Activated naive CD8-positive, alpha-beta T cell treated with anti-CD3 and anti-CD28 coated beads, Interleukin-2, amount 50 U/mL, for 24 hours (primary cell): ENCODE measurements at regions not wholly inside any gene's neighbourhood (a gene's known extent, or its start where the extent isn't known, plus 50 kb on each side); places are given as distances from the start of the nearest gene placed in this dataset.

Experiments
- ATAC-seq: fragments of 150-1000 bp; cut with Tn5 transposase; one replicate; pipeline ENCODE4 v1.10.0; 2021
- DNase-seq: peaks from one replicate; pipeline ENCODE4 v3.0.0; 2021
- H3K27ac Mint-ChIP-seq: one replicate; pipeline ENCODE4 v1.8.0; 2021; ENCODE audit warnings: mild to moderate bottlenecking, mixed read lengths
- H3K27me3 Mint-ChIP-seq: one replicate; pipeline ENCODE4 v1.8.0; 2021; ENCODE audit warnings: mixed read lengths
- H3K36me3 Mint-ChIP-seq: one replicate; pipeline ENCODE4 v1.8.0; 2021; ENCODE audit warnings: low read depth, mixed read lengths
- H3K4me1 Mint-ChIP-seq: one replicate; pipeline ENCODE4 v1.8.0; 2021; ENCODE audit warnings: mixed read lengths
- H3K4me3 Mint-ChIP-seq: one replicate; pipeline ENCODE4 v1.8.0; 2021; ENCODE audit warnings: mild to moderate bottlenecking, moderate library complexity, mixed read lengths
- H3K9me3 Mint-ChIP-seq: one replicate; pipeline ENCODE4 v1.8.0; 2021; ENCODE audit warnings: mixed read lengths

- no peak overlapping the region for H3K27ac Mint-ChIP-seq
- H3K4me1 Mint-ChIP-seq: no peaks in the 10 kb centered on the region
- H3K27me3 Mint-ChIP-seq: no peaks in the 10 kb centered on the region
- DNase-seq: no peak
- H3K4me3 Mint-ChIP-seq: no peak overlapping the region
- ATAC-seq: no peak
- H3K36me3 Mint-ChIP-seq: no peaks in the 10 kb centered on the region
- peaks cover 6% of the 10 kb centered on the region for H3K9me3 Mint-ChIP-seq
These were observed 193.9 kb upstream of the SPOCK3 start for GRCh38 chr4:167428156-167428555.

GRCh38 chr4:167431371-167431770 is 197.1 kb upstream of the SPOCK3 start:
- DNase-seq (no peak), ATAC-seq (no peak)
- H3K36me3 Mint-ChIP-seq: no peaks in the 10 kb centered on the region
- no peaks in the 10 kb centered on the region for H3K27me3 Mint-ChIP-seq
- H3K4me3 Mint-ChIP-seq: no peak overlapping the region
- H3K27ac Mint-ChIP-seq: no peak overlapping the region
- H3K4me1 Mint-ChIP-seq: no peaks in the 10 kb centered on the region
- H3K9me3 Mint-ChIP-seq: peaks cover 6% of the 10 kb centered on the region

GRCh38 chr4:167435786-167436185 is 201.5 kb upstream of the SPOCK3 start:
- H3K27ac Mint-ChIP-seq: no peak overlapping the region
- DNase-seq: no peak
- peaks cover 6% of the 10 kb centered on the region for H3K9me3 Mint-ChIP-seq
- H3K4me3 Mint-ChIP-seq: no peak overlapping the region
- no peaks in the 10 kb centered on the region for H3K27me3 Mint-ChIP-seq
- H3K36me3 Mint-ChIP-seq: no peaks in the 10 kb centered on the region
- ATAC-seq: no peak
- no peaks in the 10 kb centered on the region for H3K4me1 Mint-ChIP-seq

- no peaks in the 10 kb centered on the region for H3K27me3 Mint-ChIP-seq
- ATAC-seq (no peak), DNase-seq (no peak)
- H3K36me3 Mint-ChIP-seq: no peaks in the 10 kb centered on the region
- H3K9me3 Mint-ChIP-seq: no peaks in the 10 kb centered on the region
- H3K4me1 Mint-ChIP-seq: no peaks in the 10 kb centered on the region
- H3K27ac Mint-ChIP-seq: no peak overlapping the region
- H3K4me3 Mint-ChIP-seq: no peak overlapping the region
These were observed 209.5 kb upstream of the SPOCK3 start for GRCh38 chr4:167443841-167444240.

- Mint-ChIP-seq H3K4me1 (no peaks in the 10 kb centered on the region), H3K27me3 (no peaks in the 10 kb centered on the region), H3K9me3 (peaks cover 4% of the 10 kb centered on the region), H3K27ac (no peak overlapping the region), H3K36me3 (no peaks in the 10 kb centered on the region), H3K4me3 (no peak overlapping the region)
- DNase-seq (no peak), ATAC-seq (no peak)
These were observed 218.7 kb upstream of the SPOCK3 start for GRCh38 chr4:167452922-167453430.

- no peak for DNase-seq
- Mint-ChIP-seq H3K9me3 (peaks cover 6% of the 10 kb centered on the region), H3K4me1 (no peaks in the 10 kb centered on the region), H3K27me3 (no peaks in the 10 kb centered on the region), H3K27ac (no peak overlapping the region), H3K4me3 (no peak overlapping the region), H3K36me3 (no peaks in the 10 kb centered on the region)
- no peak for ATAC-seq
These were observed 222.3 kb upstream of the SPOCK3 start for GRCh38 chr4:167456619-167457018.

- no peaks in the 10 kb centered on the region for H3K27me3 Mint-ChIP-seq
- no peaks in the 10 kb centered on the region for H3K36me3 Mint-ChIP-seq
- H3K4me1 Mint-ChIP-seq: no peaks in the 10 kb centered on the region
- H3K4me3 Mint-ChIP-seq: no peak overlapping the region
- ATAC-seq: no peak
- peaks cover 3% of the 10 kb centered on the region for H3K9me3 Mint-ChIP-seq
- no peak overlapping the region for H3K27ac Mint-ChIP-seq
- DNase-seq: no peak
These were observed 235.1 kb upstream of the SPOCK3 start for GRCh38 chr4:167469436-167469835.

- no peaks in the 10 kb centered on the region for H3K36me3 Mint-ChIP-seq
- H3K4me3 Mint-ChIP-seq: no peak overlapping the region
- H3K27me3 Mint-ChIP-seq: no peaks in the 10 kb centered on the region
- peaks cover 3% of the 10 kb centered on the region for H3K9me3 Mint-ChIP-seq
- no peak overlapping the region for H3K27ac Mint-ChIP-seq
- no peaks in the 10 kb centered on the region for H3K4me1 Mint-ChIP-seq
- DNase-seq (no peak), ATAC-seq (no peak)
These were observed 241.7 kb upstream of the SPOCK3 start for GRCh38 chr4:167475951-167476350.

- no peak overlapping the region for H3K27ac Mint-ChIP-seq
- H3K4me3 Mint-ChIP-seq: no peak overlapping the region
- H3K4me1 Mint-ChIP-seq: no peaks in the 10 kb centered on the region
- DNase-seq (no peak), ATAC-seq (no peak)
- H3K9me3 Mint-ChIP-seq: peaks cover 4% of the 10 kb centered on the region
- H3K27me3 Mint-ChIP-seq: no peaks in the 10 kb centered on the region
- no peaks in the 10 kb centered on the region for H3K36me3 Mint-ChIP-seq
These were observed 257.7 kb upstream of the SPOCK3 start for GRCh38 chr4:167492007-167492406.

GRCh38 chr4:167509551-167509950 is 275.3 kb upstream of the SPOCK3 start:
- no peak overlapping the region for H3K27ac Mint-ChIP-seq
- DNase-seq: no peak

GRCh38 chr4:167524091-167524490 is 289.8 kb upstream of the SPOCK3 start:
- Mint-ChIP-seq H3K4me1 (no peaks in the 10 kb centered on the region), H3K4me3 (no peak overlapping the region), H3K36me3 (no peaks in the 10 kb centered on the region), H3K27me3 (no peaks in the 10 kb centered on the region), H3K9me3 (peaks cover 19% of the 10 kb centered on the region), H3K27ac (no peak overlapping the region)
- ATAC-seq (no peak), DNase-seq (no peak)

More at GRCh38 chr4:167509551-167509950, 275.3 kb upstream of the SPOCK3 start:
- Mint-ChIP-seq H3K4me3 (no peak overlapping the region), H3K4me1 (no peaks in the 10 kb centered on the region), H3K27me3 (no peaks in the 10 kb centered on the region), H3K9me3 (peaks cover 16% of the 10 kb centered on the region), H3K36me3 (no peaks in the 10 kb centered on the region)
- ATAC-seq: no peak

GRCh38 chr4:167537761-167538160 is 303.5 kb upstream of the SPOCK3 start:
- Mint-ChIP-seq H3K4me3 (no peak overlapping the region), H3K9me3 (peaks cover 14% of the 10 kb centered on the region), H3K4me1 (no peaks in the 10 kb centered on the region), H3K36me3 (no peaks in the 10 kb centered on the region), H3K27ac (no peak overlapping the region), H3K27me3 (no peaks in the 10 kb centered on the region)
- ATAC-seq (no peak), DNase-seq (no peak)

- Mint-ChIP-seq H3K36me3 (no peaks in the 10 kb centered on the region), H3K4me3 (no peak overlapping the region), H3K9me3 (peaks cover 18% of the 10 kb centered on the region), H3K27me3 (no peaks in the 10 kb centered on the region), H3K4me1 (no peaks in the 10 kb centered on the region), H3K27ac (no peak overlapping the region)
- DNase-seq (no peak), ATAC-seq (no peak)
These were observed 307.0 kb upstream of the SPOCK3 start for GRCh38 chr4:167541286-167541685.

- ATAC-seq (no peak), DNase-seq (no peak)
- Mint-ChIP-seq H3K27ac (no peak overlapping the region), H3K4me1 (no peaks in the 10 kb centered on the region), H3K4me3 (no peak overlapping the region), H3K27me3 (no peaks in the 10 kb centered on the region), H3K36me3 (no peaks in the 10 kb centered on the region), H3K9me3 (peaks cover 15% of the 10 kb centered on the region)
These were observed 310.1 kb upstream of the SPOCK3 start for GRCh38 chr4:167544391-167544790.

GRCh38 chr4:167550021-167550420 is 315.7 kb upstream of the SPOCK3 start:
- Mint-ChIP-seq H3K4me1 (no peaks in the 10 kb centered on the region), H3K9me3 (peaks cover 7% of the 10 kb centered on the region), H3K4me3 (no peak overlapping the region), H3K36me3 (no peaks in the 10 kb centered on the region), H3K27ac (no peak overlapping the region), H3K27me3 (no peaks in the 10 kb centered on the region)
- DNase-seq (no peak), ATAC-seq (no peak)

GRCh38 chr4:167555338-167556022 is 321.2 kb upstream of the SPOCK3 start:
- no peaks in the 10 kb centered on the region for H3K27me3 Mint-ChIP-seq
- ATAC-seq (no peak), DNase-seq (no peak)
- no peaks in the 10 kb centered on the region for H3K36me3 Mint-ChIP-seq
- no peaks in the 10 kb centered on the region for H3K4me1 Mint-ChIP-seq
- no peak overlapping the region for H3K4me3 Mint-ChIP-seq
- no peak overlapping the region for H3K27ac Mint-ChIP-seq
- H3K9me3 Mint-ChIP-seq: peaks cover 28% of the 10 kb centered on the region
